GM12891 (cell line): ENCODE measurements at regions not wholly inside any gene's neighbourhood (a gene's known extent, or its start where the extent isn't known, plus 50 kb on each side); places are given as distances from the start of the nearest gene placed in this dataset.
"Not testable (repeated sequence)": the region's sequence is repeated elsewhere in the genome, so short reads cannot be mapped to it uniquely, and the experiment has no call there.

Experiments
- DNase-seq: peaks from one replicate; pipeline ENCODE4 v3.0.0; 2011; ENCODE audit warnings: low spot score; ENCODE audit not compliant: insufficient read length
- FAIRE-seq: peaks from 2 replicates; lab custom pipeline; 2011; peaks lifted over from hg19 to GRCh38; lab: Jason Lieb, UNC
- PAX5 ChIP-seq: IDR thresholded peaks from 2 replicates; pipeline ENCODE4 v1.6.1; 2011; ENCODE audit warnings: low read length, moderate library complexity, mild to moderate bottlenecking; ENCODE audit not compliant: insufficient read depth, severe bottlenecking
- POLR2A ChIP-seq: IDR thresholded peaks from 2 replicates; pipeline ENCODE4 v1.6.1; 2011; ENCODE audit warnings: low read depth, low read length, control low read depth
- POLR2AphosphoS5 ChIP-seq: IDR thresholded peaks from 2 replicates; pipeline ENCODE4 v1.6.1; 2011; ENCODE audit warnings: low read depth, low read length, control low read depth
- POU2F2 ChIP-seq: IDR thresholded peaks from 2 replicates; pipeline ENCODE4 v1.6.1; 2011; ENCODE audit warnings: low read depth, mild to moderate bottlenecking, control low read depth, low read length, moderate library complexity
- SPI1 ChIP-seq: IDR thresholded peaks from 2 replicates; pipeline ENCODE4 v1.6.1; 2011; ENCODE audit warnings: low read depth, low read length, control low read depth
- TAF1 ChIP-seq: IDR thresholded peaks from 2 replicates; pipeline ENCODE4 v1.6.1; 2011; ENCODE audit warnings: low read depth, low read length, control low read depth

GRCh38 chr1:157460381-157460780, 91.9 kb downstream of the FCRL5 start:
- DNase-seq (no peak), FAIRE-seq (no peak)
- no peak for TF ChIP-seq POU2F2
- no peak for TF ChIP-seq POLR2AphosphoS5
- no peak for TF ChIP-seq SPI1

- TF ChIP-seq POLR2A (no peak), TAF1 (no peak), POU2F2 (no peak), POLR2AphosphoS5 (no peak)
- DNase-seq (no peak), FAIRE-seq (no peak)
These were observed 95.0 kb downstream of the FCRL5 start for GRCh38 chr1:157457279-157457678.

- TF ChIP-seq TAF1: no peak
- TF ChIP-seq POLR2AphosphoS5: no peak
- no peak for TF ChIP-seq PAX5
- no peak for TF ChIP-seq SPI1
- TF ChIP-seq POLR2A: no peak
- no peak for TF ChIP-seq POU2F2
- DNase-seq (no peak), FAIRE-seq (no peak)
These were observed 97.0 kb downstream of the FCRL5 start for GRCh38 chr1:157455318-157455717.

- FAIRE-seq: no peak
- TF ChIP-seq PAX5 (no peak), TAF1 (no peak), POLR2A (no peak), POLR2AphosphoS5 (no peak)
- no peak for DNase-seq
These were observed 102.2 kb downstream of the FCRL5 start for GRCh38 chr1:157450106-157450505.

- FAIRE-seq (no peak), DNase-seq (no peak)
- TF ChIP-seq POLR2AphosphoS5 (no peak), TAF1 (no peak), PAX5 (no peak), POLR2A (no peak), POU2F2 (no peak), SPI1 (no peak)
These were observed 103.7 kb downstream of the FCRL5 start for GRCh38 chr1:157448636-157449035.

GRCh38 chr1:157446356-157446755, 106.0 kb downstream of the FCRL5 start:
- not testable (repeated sequence) for FAIRE-seq, DNase-seq

GRCh38 chr1:157445616-157446140, 106.6 kb downstream of the FCRL5 start:
- not testable (repeated sequence) for DNase-seq, FAIRE-seq

GRCh38 chr1:157442065-157442464, 110.2 kb downstream of the FCRL5 start:
- DNase-seq (no peak), FAIRE-seq (no peak)
- no peak for TF ChIP-seq TAF1
- TF ChIP-seq POLR2AphosphoS5: no peak
- TF ChIP-seq SPI1: no peak
- TF ChIP-seq POLR2A: no peak
- no peak for TF ChIP-seq PAX5
- TF ChIP-seq POU2F2: no peak

- no peak for FAIRE-seq
- no peak for DNase-seq
- TF ChIP-seq POLR2AphosphoS5 (no peak), POLR2A (no peak), SPI1 (no peak), PAX5 (no peak), TAF1 (no peak), POU2F2 (no peak)
These were observed 112.9 kb downstream of the FCRL5 start for GRCh38 chr1:157439302-157439954.

- no peak for DNase-seq
- TF ChIP-seq PAX5 (no peak), POU2F2 (no peak), POLR2A (no peak), SPI1 (no peak)
These were observed 113.7 kb downstream of the FCRL5 start for GRCh38 chr1:157438613-157439012.

GRCh38 chr1:157438146-157438545, 114.2 kb downstream of the FCRL5 start:
- FAIRE-seq: no peak
- no peak for DNase-seq
- TF ChIP-seq POLR2AphosphoS5: no peak
- TF ChIP-seq POLR2A: no peak
- no peak for TF ChIP-seq SPI1
- TF ChIP-seq TAF1: no peak
- no peak for TF ChIP-seq POU2F2
- TF ChIP-seq PAX5: no peak

More at GRCh38 chr1:157438613-157439012, 113.7 kb downstream of the FCRL5 start:
- FAIRE-seq: no peak
